ENCODE measurements at regions not wholly inside any gene's neighbourhood (a gene's known extent, or its start where the extent isn't known, plus 50 kb on each side); places are given as distances from the start of the nearest gene placed in this dataset.

GRCh38 chr14:38310420-38310995 is 54.6 kb upstream of the CLEC14A start:
- TF ChIP-seq, protein P1, sequence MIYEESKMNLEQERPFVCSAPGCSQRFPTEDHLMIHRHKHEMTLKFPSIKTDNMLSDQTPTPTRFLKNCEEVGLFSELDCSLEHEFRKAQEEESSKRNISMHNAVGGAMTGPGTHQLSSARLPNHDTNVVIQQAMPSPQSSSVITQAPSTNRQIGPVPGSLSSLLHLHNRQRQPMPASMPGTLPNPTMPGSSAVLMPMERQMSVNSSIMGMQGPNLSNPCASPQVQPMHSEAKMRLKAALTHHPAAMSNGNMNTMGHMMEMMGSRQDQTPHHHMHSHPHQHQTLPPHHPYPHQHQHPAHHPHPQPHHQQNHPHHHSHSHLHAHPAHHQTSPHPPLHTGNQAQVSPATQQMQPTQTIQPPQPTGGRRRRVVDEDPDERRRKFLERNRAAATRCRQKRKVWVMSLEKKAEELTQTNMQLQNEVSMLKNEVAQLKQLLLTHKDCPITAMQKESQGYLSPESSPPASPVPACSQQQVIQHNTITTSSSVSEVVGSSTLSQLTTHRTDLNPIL (CRISPR knock-in tag; IDR thresholded peaks at IDR 0.05; ENCODE audit: low read depth) = no peak
- TF ChIP-seq CSDC2 (CRISPR knock-in tag; IDR thresholded peaks at IDR 0.05) (no peak), ZFP3 (CRISPR knock-in tag; IDR thresholded peaks at IDR 0.05) (no peak), RARB (CRISPR knock-in tag; IDR thresholded peaks at IDR 0.05) (no peak), OSR1 (CRISPR knock-in tag; IDR thresholded peaks at IDR 0.05) (no peak), ZNF565 (CRISPR knock-in tag; conservative IDR thresholded peaks at IDR 0.05; ENCODE audit: low read depth) (no peak), TSHZ2 (CRISPR knock-in tag; IDR thresholded peaks at IDR 0.05) (no peak), ZNF8 (CRISPR knock-in tag; IDR thresholded peaks at IDR 0.05) (no peak), TOX (CRISPR knock-in tag; IDR thresholded peaks at IDR 0.05; ENCODE audit: borderline replicate concordance) (no peak), TCF4 (CRISPR knock-in tag; IDR thresholded peaks at IDR 0.05; ENCODE audit: borderline replicate concordance) (no peak)

Measured in SK-N-SH treated with all-trans-retinoic acid at 6 μM for 48 hours (cell line).